AG04449 (cell line): ENCODE measurements at regions not wholly inside any gene's neighbourhood (a gene's known extent, or its start where the extent isn't known, plus 50 kb on each side); places are given as distances from the start of the nearest gene placed in this dataset.

Experiments
- CTCF ChIA-PET: fragments of 350-600 bp; formaldehyde crosslinking; extraction: SDS; loops from one replicate; lab custom pipeline; 2021; ENCODE audit warnings: antibody characterized with exemption; lab: Yijun Ruan, JAX
- POLR2A ChIA-PET: fragments of 400-600, 350-600 bp; formaldehyde crosslinking; extraction: SDS; loops from one replicate; lab custom pipeline; 2020; ENCODE audit warnings: antibody characterized with exemption, inconsistent platforms; lab: Yijun Ruan, JAX
- DNase-seq: peaks from one replicate; pipeline ENCODE4 v3.0.0-alpha.2; 2010; ENCODE audit warnings: low read depth, low spot score
- H3K4me3 ChIP-seq: 2 replicates; pipeline ENCODE4 v1.5.1; 2011; ENCODE audit warnings: low read depth, mild to moderate bottlenecking, control low read depth, low read length
- TF ChIP-seq, protein P1 (sequence below): IDR thresholded peaks from one replicate; pipeline ENCODE4 v1.5.1; 2011; ENCODE audit warnings: mild to moderate bottlenecking, moderate library complexity, low read length, control low read depth, inconsistent platforms; ENCODE audit not compliant: insufficient read depth; ENCODE audit errors: missing control alignments

DNA sequence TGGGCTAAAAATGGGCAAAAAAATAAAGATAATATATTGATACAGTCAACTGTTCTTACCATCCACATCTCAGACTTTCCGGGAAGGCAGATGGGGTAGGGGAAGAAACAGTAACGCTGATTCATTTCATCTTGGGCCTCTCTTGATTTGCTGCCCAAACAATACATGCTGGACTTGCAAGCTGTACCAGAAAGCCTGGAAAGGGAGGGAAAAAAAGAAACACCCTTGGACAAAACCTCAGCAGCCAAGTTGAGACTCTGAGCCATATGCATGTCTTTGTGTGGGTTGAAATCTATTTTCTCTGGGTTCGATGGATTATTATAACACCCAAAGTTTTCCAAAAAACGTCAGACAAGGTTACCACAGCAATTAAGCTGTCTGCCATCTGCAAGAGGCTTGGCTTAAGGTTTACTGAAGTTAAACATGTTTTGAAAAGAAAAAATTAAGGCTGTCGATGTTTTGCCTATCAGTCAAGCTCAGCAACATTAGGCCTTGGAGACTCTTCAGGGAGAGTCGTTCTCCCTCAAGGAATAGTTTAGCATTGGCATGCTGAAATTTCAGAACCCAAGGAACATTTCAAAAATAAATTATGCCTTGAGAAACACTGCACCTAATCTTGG lies 71.2 kb downstream of the PSMG1 start:
- ChIA-PET CTCF (interaction anchor here (1.5 kb wide), 1 partner anchor 13 kb away, joined by 4 read pairs; no protein-coding TSS in a partner anchor), POLR2A (no interaction called here)
- TF ChIP-seq, protein P1, sequence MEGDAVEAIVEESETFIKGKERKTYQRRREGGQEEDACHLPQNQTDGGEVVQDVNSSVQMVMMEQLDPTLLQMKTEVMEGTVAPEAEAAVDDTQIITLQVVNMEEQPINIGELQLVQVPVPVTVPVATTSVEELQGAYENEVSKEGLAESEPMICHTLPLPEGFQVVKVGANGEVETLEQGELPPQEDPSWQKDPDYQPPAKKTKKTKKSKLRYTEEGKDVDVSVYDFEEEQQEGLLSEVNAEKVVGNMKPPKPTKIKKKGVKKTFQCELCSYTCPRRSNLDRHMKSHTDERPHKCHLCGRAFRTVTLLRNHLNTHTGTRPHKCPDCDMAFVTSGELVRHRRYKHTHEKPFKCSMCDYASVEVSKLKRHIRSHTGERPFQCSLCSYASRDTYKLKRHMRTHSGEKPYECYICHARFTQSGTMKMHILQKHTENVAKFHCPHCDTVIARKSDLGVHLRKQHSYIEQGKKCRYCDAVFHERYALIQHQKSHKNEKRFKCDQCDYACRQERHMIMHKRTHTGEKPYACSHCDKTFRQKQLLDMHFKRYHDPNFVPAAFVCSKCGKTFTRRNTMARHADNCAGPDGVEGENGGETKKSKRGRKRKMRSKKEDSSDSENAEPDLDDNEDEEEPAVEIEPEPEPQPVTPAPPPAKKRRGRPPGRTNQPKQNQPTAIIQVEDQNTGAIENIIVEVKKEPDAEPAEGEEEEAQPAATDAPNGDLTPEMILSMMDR, result no peak
- no peak for DNase-seq
- H3K4me3 ChIP-seq, result no peak overlapping the region

DNA sequence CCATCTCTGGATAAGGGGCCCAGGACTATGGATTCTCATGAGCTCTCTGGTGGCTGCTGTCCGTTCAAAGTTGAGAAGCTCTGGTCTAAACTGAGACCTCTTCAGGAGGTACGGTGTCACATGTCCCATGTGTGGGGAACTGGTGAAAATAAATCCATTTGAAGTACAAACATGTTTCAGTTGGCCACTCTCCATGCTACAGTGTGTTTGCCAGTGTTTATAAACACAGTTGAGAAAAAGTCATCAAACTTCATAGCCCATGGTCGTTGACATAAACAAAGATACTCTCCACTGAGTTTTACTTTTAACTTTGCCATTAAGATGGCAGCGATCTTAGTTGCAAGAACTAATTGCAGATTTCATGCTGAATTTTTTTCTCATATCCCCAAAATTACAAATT lies 72.8 kb downstream of the PSMG1 start:
- ChIA-PET CTCF (interaction anchor here (1.8 kb wide), 1 partner anchor 27 kb away, joined by 4 read pairs; no protein-coding TSS in a partner anchor), POLR2A (no interaction called here)
- TF ChIP-seq, protein P1, result no peak
- H3K4me3 ChIP-seq, result no peak overlapping the region
- DNase-seq, result no peak

DNA sequence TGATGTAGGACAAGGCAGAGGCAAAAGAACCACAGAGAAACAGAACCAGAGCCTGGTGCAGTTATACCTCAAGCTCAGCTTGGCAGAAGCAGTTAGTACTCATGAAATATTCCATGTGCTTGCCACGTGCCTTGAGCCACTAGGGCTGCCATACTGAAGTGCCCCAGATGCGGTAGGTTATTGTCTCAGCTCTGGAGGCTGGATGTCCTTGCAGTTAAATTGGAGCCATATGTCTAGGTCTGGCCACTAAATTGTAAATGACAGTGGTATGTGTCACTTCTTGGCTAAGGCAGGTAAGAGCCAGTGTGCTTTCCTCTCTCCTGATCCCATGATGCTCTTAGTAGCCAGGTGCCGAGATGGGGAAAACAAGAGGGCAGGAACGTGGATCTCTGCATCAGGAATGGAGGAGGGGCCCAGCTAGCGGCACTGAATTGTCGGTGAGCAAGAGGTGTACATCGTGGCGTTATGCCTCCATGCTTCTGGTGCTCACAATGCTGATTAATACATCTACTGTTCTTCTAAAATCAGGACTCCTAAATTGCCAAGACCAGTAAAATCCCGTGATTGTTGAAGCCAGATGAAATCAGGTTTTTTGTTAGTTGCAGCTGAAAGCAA lies 73.5 kb downstream of the PSMG1 start:
- no peak for DNase-seq
- CTCF ChIA-PET, result interaction anchor here (1.8 kb wide), 1 partner anchor 28 kb away, joined by 4 read pairs; no protein-coding TSS in a partner anchor
- TF ChIP-seq, protein P1, result no peak
- POLR2A ChIA-PET, result no interaction called here
- H3K4me3 ChIP-seq, result no peak overlapping the region

DNA sequence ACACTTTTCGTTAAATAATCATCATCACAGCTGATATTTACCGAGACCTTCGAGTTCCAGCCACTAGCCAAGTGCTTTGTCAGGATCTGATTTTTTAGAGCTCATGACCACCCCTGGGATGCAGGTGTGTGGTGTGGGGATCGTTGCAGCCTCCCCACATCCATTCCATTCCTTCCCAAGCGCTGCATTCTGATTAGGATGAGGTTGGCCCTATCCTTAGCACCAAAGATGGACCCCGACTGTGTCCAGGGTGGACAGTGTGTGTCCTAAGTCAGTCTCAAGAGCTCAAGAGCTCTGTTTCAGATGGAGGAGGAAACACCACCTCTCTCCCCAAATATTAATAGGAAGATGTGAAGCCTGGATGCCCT lies 74.1 kb downstream of the PSMG1 start:
- ChIA-PET CTCF (interaction anchor here (1.8 kb wide), 1 partner anchor 28 kb away, joined by 4 read pairs; no protein-coding TSS in a partner anchor), POLR2A (no interaction called here)
- H3K4me3 ChIP-seq, result no peak overlapping the region
- no peak for DNase-seq
- TF ChIP-seq, protein P1, result no peak

DNA sequence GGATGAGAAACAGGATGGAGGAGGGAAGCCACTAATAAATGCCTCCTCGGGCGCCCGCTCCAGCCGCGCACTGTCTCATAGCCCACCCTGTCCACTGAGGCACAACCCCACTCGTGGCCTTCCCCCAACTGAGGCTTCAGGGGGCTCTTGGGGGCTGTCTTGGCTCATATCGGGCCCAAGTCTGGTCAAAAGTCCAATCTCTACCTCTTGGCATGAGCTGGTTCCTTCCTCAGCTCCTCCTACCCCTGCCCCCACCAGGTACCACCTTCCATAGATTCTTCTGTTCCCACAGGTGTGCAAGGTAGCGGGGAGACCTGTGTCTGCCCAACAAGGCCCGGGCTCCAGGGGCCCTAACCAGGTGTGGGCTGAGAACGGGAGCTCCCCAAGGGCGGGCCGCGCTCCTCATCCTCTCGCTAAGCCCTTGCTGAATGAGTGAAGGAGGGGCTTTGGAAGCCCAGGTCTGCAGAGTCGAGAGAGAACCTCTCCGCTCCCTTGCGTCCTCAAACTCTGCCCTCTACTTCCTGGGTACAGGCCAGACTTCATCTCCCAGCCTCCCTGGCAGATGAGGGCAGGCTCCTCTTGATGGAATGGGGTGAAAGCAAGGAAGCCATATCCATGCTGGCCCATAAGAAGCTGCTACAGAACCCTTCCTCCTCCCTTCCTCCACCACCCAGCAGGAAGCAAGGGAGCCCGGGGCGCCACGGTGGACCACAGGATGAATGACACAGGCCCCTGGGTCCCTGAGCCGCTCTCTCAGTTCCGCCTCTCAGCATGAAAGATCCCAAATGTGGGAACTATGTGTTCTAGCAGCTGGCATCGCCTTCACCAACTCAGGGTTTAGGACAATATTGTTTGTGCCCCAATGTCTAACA lies 74.7 kb downstream of the PSMG1 start:
- ChIA-PET POLR2A (no interaction called here), CTCF (interaction anchor here (1.8 kb wide), 1 partner anchor 29 kb away, joined by 4 read pairs; no protein-coding TSS in a partner anchor)
- no peak overlapping the region for H3K4me3 ChIP-seq
- DNase-seq, result no peak
- TF ChIP-seq, protein P1, result no peak

DNA sequence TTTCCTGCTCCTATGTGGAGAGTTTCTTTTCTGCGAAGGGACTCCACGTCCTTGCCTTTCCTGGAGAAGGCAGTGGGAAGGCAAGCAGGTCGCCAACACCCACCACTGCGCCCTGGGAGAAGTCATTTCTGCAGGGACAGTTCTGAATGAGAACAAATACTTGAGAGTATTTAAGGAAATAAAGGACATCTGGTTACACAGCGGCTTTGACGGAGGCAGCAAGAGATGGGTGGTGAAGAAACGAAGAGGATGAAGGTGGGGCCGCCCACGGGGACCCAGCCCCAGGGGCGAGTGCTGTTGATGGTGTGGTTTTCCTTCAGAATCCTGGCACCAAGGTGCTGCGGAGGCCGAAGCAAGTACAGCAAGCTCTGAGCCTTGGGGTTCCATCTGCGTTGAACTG lies 75.5 kb downstream of the PSMG1 start:
- TF ChIP-seq, protein P1, result no peak
- ChIA-PET CTCF (no interaction called here), POLR2A (no interaction called here)
- no peak overlapping the region for H3K4me3 ChIP-seq
- no peak for DNase-seq
